M059J (cell line): ENCODE measurements at regions not wholly inside any gene's neighbourhood (a gene's known extent, or its start where the extent isn't known, plus 50 kb on each side); places are given as distances from the start of the nearest gene placed in this dataset.

ENCODE experiments used
- DNase-seq: peaks from one replicate; pipeline ENCODE4 v3.0.0-alpha.2; 2012; ENCODE audit warnings: low read depth

- DNase-seq: peak; percentile 26
Observed at GRCh38 chr18:54769526-54770464, 58.5 kb upstream of the RAB27B start.

- no peak for DNase-seq
Observed at GRCh38 chr18:54772056-54772455, 56.2 kb upstream of the RAB27B start.

- peak; percentile 68 for DNase-seq
Observed at GRCh38 chr18:54774423-54774822, 53.9 kb upstream of the RAB27B start.

- DNase-seq: peak; percentile 30
Observed at GRCh38 chr18:54774981-54775665, 53.2 kb upstream of the RAB27B start.

- peak; percentile 91 for DNase-seq
Observed at GRCh38 chr18:54775686-54776085, 52.6 kb upstream of the RAB27B start.

GRCh38 chr18:54776282-54776977, 51.8 kb upstream of the RAB27B start:
- peak; percentile 100 for DNase-seq

GRCh38 chr18:54777118-54777791, 51.0 kb upstream of the RAB27B start:
- DNase-seq: no peak

GRCh38 chr18:54777989-54778388, 50.3 kb upstream of the RAB27B start:
- no peak for DNase-seq
